Right lung (tissue), 2 donors: ENCODE measurements at regions not wholly inside any gene's neighbourhood (a gene's known extent, or its start where the extent isn't known, plus 50 kb on each side); places are given as distances from the start of the nearest gene placed in this dataset.

Experiments used
- DNase-seq, 2 donors: peaks; one replicate each; pipeline ENCODE4 v3.0.0-alpha.2; 2013

DNA sequence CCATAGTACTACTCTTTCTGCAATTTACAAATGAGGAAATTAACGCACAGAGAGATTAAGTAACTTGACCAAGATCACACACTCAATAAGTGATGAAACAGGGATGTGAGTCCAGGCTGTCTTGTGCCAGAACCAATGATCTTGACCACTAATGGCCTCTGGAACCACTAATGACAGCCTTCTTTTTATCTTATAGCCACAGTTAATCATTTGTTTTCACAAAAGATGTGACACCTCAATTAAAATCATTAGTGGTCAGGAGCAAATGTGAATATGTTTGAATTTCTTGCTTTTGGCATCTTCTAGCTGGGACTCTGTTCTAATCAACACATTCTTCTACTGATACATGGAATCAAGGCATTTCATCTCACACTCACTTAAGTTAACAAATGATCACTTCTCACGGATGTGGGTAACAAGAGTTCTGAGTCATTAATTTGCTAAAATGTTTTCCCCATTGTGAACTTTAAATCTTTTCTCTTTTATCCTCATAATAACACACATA is 102.7 kb upstream of the CD180 start:
- peak in 1 of 2 donors; percentile 51 for DNase-seq

DNA sequence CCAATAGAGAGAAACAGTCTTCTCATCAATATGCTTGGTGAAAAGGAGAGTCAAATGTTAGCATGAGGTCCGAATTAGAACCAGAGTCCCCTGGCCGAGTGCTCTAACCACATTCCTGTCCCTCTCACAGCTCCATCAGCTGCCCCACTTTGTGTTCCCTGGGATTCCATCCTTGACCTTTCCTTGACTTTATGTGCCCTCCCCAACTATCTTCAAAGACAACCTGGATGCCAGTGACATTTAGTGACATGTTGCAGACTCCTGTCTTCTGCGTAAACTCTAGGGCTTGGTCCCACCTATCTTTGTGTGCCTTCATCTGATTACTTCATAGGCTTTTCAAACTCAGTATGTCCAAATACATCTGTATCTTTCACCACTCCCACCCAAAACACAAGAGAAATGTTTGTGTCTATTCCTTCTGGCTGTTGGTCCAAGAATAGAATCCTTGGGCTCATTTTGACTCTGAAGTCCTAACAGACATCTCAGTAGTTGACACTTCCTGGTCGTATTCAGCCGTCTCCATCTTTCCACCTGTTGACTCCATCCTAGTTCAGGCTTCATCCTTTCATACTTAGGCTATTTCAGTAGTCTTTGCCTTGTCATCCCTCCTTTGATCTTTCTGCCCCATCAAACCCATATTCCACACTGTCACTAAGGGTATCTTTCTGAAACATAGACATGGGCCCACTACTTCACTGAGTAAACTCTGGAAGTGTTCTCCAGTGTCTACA is 101.4 kb upstream of the CD180 start:
- DNase-seq = no peak

DNA sequence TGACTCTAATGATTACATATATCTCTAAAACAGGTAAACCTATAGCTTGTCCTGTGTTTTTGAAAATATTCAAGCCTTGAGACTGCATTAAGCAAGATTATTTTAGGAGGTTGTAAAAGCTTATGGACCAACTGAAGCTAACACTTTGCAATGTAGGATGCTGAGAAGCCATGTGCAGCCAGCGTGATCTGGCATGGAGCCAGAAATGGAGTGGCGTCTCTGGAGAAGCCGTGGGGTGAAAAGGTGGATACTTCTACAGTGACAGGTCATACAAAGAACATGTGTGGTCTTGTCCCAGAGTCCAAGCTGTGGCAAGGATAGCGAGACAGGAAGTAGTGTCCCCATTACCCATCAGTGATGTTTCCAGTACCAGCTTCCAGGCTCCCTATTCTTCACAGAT is 100.8 kb upstream of the CD180 start:
- DNase-seq = no peak

DNA sequence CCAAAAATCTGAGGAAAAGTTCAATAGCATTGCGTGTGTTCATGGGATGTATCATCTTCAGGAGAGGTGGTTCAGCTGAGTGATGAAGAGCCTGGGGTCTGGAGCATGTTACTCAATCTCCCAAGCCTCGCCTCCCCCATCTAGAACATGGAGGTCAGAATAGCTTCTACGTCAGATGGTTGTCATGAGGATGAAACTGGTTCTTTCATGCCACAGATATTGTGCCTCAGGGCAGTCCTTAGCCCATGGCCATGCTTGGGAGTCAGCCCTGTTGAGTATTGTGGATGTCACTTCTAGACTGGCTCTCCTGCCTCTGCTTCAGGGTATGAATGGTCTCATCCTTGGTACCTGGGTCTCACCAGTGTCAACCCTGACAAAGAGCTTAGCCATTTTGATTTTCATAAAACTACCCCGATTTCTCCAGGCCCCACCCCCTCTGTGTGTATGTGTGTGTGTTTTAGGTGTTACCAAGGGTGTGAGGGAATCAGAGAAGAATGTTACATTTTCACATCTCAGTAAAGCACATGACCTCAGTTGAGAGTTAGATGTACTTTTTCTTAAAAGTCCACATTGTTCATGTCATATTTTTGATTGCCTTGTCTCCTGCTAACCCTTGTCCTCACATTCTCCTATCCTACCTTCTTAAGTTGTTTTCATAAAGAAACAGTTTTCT is 97.8 kb upstream of the CD180 start:
- no peak for DNase-seq

DNA sequence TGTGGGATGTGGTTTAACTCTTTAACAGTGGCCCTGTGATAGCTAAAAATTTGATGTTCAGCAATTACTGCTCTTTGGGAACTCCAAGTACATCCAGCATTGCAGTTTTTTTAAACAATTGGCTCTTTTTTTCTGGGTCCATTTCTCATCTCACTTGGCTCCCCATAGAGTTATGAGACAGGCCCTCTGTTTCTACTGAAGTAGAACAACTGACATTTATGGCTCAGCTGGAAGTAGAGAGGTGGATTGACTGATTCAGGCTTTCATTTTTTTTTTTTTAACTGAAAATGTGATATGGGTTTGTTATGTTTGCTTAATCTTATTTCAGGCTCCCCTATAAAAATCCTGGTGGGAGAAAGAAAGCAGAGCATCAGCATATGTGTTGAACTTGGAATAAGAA is 96.6 kb upstream of the CD180 start:
- DNase-seq = no peak

DNA sequence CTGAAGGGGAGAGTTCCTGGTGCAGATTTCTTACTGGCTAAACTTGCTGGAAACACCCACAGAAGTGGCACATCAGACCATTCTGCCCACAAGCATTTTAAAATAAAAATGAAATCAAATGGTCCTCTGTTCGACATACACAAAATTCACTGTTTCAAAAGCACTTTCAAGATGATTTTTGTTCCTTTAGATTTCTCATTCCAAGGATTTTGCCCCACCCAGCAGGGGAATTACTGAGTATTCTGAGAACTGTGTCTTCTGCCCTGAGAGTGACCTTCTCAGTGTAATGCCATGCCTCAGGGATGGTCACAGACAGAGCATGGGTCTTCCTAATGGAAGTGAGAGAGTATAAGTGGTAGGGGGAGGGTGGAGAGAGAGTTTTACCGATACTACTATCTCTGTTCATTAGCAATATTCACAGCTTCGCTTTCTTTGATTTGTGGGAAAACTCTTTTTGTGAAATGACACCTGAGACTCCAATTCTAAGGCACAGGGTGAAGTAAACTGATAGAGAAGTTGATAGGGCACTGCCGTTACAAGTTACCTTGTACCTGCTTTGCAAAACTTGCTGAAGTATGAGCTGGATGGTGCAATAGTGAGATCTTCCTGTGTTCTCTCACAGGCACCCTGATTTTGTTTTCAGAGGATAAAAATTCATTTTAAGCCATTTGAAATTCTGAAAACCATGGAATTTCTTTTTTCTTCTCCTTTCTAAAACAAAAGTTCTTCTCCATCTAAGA is 95.8 kb upstream of the CD180 start:
- DNase-seq = no peak

DNA sequence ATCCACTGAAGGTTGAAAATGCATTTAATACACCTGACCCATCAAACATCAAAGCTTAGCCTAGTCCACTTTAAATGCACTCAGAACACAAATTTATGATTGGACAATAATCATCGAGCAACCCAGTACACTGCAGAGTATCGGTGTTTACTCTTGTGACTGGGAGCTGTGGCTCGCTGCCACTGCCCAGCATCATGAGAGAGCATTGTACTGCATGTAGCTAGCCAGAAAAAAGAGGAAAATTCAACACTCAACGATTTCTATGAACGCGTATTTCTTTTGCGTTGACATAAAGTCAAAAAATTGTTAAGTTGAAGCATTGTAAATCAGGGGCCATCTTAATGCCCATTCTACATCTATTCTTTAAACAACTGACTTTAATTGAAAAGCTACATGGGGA is 95.1 kb upstream of the CD180 start:
- DNase-seq = no peak

DNA sequence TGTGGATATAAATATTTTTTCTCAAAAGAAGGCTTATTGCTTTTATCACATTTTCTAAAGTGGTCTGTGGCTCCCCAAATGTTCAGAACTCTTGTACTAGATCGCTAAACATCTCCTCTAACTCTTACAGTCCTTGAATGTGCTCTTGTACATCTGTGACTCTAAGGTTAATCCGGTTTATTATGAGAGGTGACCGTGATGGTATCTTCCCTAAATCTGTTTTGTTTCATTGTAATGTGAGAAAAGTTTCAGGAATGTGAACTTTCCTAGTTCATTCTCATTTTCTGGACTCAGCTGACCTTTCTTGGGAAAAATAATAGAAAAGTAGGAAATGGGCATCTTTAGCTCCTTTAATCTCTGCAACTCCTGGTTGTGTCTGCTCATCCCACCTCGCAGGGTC is 94.5 kb upstream of the CD180 start:
- DNase-seq = no peak

DNA sequence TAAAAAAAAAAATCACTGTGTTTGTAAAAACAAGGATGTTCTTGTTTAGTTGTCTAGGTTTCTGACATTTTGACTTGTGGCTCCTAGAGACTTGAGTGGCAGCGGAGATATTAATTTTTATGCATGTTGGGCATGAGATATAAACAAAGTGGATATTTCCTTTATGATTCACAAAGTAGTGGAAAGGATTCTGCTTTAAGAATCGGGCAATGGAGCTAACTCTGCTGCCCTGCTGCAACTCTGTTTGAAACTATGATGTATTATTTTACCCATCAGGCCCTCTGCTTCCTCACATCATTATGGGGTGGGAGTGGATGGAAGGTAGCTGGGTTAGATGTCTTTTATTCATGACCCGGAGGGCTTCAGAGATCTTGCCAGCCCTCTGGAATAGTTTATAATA is 94.1 kb upstream of the CD180 start:
- DNase-seq = peak; percentile 74 to 78

DNA sequence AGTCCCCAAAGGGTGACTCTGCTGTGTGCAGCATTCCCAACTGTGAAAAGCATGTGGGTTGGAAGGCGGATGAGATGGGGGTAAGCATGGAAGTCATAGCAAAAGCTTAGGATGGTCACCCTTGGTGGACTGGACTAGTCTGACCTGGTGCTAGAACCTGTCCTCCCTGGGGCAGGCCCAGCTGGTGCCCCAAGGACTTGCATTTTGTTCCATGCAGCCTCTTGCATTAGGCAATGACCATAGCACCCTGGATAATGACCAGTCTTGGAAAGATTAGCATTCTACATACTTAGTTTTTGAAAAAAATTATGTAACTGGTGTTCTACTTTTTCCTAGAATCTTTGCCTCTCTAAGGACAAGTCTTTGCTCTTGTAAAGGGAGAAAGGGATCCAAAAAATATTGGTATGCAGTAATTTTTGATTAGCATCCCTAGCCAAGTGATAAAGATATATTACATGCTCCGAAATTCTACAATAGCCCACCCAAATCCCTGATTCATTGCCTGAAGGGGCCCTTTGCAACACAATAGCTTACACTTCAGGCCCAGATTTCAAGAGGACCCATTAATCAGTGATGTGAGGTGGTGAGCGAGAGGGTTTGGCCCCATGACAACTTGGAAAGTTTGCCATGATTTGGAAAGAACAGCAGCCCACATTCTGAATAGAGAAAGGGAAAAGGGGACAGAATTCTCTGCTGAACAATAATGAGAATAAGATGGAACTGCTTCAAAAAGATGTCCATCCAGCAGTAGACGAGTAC is 93.3 kb upstream of the CD180 start:
- DNase-seq = peak in 1 of 2 donors; percentile 65

DNA sequence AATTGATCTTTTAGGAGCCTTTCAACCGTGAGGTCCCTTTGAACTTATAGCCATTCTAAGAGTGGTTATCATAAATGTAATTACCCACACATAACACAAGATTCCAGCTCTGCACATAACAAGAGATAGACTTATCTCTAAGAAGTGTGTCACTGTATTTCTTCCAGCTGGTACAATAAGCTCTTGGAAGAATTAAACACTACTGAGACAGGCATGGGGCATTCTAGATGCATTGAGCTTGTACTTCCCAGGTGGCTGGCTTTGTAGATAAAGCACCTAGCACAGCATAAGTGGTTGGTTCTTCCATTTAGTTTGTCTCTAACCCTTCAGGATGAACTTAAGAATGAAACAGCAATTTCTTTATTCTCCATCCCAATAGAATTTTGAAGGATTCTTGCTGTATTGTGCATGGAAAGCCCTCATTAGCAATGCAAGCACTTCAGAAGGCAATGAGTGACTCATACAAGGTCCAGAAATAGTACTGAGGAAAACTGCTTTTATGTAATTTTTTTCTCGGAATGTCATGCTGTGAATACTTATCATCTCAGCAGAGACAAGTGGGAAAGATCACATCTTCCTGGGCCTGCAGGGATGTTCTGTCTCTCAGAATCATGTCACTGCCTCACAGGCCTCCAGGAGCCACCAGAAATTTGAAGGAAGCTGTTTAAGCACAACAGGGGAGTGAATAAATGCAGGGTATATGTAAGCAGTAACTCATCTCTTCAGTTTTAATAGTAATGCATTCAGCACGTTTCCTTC is 91.1 kb upstream of the CD180 start:
- DNase-seq = no peak

DNA sequence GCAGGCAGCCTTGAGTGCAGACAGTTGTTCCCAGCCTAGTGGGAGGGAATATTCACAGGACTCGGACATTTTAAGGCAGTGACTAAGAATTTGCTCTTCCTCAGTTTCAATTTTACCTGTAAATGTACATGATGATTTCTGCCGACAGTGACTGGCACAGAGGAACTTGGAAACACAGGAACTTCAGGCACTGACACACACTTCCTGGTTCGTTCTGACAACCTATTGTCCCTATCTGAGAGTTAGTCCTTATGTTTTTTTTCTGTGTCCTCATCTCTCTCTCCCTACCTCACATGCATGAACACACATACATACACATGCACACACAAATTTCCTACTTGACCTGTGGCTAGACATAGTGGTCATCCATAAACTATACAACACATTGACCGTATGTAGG is 89.4 kb upstream of the CD180 start:
- no peak for DNase-seq

DNA sequence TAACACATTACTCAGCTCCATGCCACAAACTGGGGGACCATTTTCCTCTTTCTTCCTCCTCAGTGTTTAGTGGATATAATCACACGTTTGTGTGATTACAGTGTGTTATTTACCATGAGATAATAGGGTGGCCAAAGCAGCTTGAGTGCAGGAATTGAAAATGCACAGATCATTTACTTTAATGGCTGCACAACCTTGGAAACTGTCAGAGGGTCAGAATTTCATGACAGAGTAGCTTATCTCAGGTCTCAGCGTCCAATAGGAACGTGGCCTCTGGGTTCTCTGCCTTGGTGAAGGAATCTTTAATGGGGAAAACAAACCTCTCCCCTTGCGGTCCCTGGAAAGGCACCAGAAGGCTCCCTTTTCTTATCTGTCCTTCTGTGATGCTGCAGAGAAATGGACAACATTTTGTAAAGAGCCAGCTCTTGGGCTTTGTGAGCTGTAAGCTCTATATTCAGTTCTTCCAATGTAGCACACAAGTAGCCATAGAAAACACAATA is 87.4 kb upstream of the CD180 start:
- no peak for DNase-seq

DNA sequence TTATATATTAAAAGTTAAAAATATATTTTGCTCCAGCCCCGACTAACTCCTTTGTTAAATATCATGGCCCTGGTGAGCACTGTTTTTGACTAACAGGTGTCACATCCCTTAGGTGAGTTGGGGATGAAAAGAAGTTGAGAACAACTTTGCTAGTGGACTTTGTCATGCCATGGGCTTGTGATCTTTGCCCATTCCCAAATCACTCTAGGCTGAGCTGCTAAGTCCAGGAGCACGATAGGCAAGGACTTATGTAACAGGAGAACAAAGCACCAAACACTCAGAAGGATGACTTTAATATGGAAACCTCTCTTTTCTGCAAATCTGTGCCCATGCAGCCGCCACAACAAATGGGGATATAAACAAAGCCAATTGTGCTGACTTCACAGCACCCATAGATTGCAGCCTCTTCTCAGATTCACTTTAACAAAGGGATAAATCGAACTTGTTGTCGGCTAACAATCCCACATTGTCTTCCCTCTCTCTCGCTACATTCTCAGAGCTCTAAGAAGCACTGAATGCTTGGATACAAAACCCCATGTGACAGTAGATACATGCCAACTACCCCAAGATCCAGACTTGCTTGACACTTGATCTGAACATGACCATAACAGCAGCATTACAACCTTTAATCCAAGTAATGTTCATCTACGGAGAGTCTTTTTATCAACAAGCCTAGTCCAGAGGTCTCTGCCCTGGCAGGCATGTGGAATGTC is 86.8 kb upstream of the CD180 start:
- DNase-seq = no peak

DNA sequence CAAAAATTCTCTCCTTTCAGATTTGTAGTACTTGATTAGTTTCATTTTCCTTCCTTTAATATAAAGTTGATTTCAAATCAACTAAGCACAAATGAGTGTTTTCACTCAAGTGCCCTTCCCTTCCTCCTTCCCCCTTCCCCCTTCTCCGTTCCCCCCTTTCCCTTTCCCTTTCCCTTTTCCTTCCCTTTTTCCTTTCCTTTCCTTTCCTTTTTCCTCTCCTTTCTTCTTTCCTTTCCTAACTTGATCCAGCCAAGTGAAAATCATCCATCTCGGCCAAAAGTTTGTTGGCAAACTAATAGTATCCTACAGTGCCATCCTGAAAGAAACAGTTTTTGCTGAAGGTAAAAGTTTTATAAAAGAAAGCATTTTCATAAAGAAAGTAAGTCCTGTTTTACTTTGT is 85.3 kb upstream of the CD180 start:
- no peak for DNase-seq

DNA sequence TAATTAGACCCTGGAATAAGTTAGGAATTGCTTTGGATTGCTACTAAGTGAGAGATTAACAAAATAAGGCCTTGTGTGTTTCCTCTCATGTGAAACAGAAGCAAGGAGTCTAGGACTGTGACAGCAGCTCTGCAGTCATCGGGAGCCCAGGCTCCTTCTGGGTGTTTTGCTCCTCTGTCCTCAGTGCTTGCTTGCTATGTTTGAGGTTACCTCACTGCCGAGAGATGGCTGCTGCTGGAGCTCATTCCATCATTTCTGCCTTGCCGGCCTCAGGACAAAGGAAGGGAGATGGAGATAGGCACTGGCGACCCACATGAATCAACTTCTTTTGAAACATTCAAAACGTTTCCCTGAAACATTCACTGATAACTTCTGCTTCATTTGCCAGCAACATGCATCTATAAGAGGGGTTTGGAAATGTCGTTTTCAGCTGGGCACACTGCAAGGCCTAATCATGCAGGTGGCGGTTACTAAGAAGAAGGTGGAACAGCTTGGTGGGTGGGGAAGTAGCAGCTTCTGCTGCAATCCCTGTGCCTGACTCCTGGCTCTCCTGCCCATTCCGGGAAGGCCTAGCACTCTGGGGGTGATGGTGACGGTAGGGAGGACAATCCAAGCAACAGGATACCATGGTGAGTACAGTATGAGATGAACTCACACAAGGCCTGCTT is 77.2 kb upstream of the CD180 start:
- no peak for DNase-seq

DNA sequence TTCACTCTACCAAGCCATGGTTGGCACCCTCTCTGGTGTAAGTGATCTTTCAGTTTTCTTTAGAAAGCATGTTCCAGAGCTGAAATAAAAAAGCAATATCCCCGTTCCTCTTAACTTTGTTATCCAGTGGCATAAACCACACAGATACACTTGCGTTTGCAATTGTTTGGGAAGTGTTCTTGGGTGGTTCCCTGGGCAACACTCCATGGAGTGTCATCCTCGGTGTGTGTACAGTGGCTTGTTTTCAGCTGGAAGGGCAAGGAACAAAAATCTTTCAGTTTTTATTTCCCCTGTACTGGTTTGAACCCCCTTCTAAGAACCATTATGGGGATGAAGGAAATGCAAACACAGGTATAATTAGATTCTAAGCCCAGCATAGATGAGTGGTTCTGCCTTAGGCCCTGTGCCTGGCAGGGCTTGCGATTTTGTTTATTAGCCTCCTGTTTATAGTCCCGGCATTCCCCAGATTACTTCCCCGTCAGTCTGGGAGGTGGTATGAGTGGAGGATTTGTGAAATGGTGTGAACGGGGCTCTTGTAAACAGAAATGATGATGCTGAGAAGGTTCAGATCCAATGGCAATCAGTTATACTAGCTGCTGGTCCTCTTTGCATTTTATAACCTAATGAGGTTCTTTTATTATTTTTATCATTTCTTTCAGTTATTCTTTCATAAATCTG is 76.0 kb upstream of the CD180 start:
- no peak for DNase-seq

DNA sequence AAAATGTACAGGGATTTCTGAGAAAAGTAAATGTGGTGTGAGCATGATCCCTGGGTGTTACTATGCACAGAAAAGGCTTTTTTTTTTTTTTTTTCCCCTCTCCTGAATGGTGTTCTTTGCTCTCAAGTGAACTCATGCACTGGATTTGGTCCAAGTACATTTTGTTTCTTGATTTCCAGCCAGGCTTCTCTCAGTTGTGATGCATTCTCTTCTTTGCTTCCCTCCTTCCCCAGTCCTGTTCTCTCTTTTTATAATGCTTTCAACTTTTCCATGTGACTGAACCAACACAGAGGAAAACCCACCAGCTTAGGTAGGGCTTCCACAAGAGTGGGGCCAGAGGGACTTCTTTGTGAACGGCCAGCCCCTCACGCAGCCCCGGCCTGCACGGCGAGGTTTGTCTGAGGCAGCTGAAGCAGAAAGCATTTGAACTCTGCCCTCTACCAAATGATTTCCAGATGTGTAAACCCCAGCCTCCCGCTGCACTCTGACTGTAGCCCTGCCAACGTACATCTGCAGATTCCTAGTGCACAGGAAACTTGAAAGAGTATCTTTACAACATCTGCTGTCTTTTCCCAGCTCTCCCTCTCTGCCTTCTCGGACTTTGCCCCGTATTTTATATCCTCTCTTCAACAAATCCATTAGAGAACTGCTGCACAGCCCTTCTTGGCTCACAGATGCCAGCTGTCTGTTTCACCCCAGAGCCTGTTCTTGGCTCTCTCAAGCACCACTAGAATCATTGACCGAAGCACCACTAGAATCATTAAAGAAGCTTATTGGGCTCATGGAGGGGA is 71.8 kb upstream of the CD180 start:
- DNase-seq = peak; percentile 94 to 96
